NOMO-1 treated with dmso at 0.1 percent for 144 hours (cell line): ENCODE measurements at regions not wholly inside any gene's neighbourhood (a gene's known extent, or its start where the extent isn't known, plus 50 kb on each side); places are given as distances from the start of the nearest gene placed in this dataset.
"Not testable (repeated sequence)": the region's sequence is repeated elsewhere in the genome, so short reads cannot be mapped to it uniquely, and the experiment has no call there.

Experiments used
- DNase-seq: peaks from one replicate; lab custom pipeline; 2025; ENCODE audit not compliant: unreplicated experiment; lab: John Stamatoyannopoulos, UW

DNA sequence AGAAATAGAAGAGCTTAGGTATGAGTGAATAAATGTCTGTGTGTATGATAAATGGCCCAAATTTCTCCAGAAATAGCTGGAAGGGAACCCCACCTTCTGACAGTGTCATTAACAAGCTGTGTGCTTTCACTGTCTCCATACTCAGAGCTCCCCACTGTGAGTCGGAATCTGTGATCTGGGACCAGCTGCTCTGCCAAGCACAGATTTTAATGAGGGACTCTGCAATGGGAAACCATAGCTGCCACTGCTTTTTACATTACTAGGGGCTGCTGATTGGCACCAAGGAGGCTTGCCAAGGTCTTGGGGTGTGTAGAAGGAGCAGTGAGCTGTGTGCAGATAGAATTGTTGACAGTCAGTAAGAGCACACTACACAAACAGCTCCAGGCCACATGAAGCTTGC is 244.2 kb upstream of the CCDC196 start:
- DNase-seq, result no peak

DNA sequence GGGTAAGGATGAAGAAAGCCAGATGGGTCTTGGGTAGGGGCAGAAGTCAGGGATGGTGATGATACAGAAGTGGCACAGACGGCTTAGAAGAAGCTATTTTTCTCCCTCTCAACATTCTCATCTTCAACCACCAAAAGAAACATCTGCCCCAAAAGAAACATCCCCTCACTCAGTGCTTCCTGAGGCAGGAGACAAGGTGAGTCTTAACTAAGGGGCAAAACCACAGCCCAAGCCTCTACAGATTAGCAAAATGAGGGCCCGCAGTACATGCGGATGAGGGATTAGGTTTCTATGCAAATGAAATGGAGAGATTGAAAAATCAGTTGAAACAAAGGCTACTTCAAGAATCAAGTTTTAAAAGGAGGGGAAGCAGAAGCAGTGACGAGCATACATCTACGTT is 241.3 kb upstream of the CCDC196 start:
- no peak for DNase-seq

DNA sequence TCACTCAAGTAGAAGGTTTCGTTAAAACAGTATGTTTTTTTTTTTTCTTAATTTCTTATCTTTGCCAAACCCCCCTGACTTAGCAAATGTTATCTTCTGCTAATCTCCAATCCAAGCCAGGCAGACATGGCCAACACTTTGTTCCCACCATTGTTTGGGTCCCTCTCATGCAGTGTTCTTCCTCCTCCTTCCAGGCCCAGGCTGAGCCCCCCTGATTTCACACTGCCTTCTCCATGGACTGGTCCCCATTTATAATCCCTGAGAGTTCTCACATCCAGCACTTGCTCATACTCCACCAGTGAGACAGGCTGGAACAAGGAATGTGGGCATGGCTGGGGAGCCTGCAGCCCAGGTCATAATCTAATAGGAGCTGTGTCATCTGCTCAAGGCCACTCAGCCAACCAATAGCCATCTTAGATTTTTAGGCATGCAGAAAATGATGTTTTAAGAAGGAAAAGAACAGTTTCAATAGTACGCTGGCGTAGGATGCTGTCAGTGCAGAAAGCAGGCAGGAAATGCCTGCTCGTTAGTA is 238.4 kb upstream of the CCDC196 start:
- DNase-seq, result no peak

DNA sequence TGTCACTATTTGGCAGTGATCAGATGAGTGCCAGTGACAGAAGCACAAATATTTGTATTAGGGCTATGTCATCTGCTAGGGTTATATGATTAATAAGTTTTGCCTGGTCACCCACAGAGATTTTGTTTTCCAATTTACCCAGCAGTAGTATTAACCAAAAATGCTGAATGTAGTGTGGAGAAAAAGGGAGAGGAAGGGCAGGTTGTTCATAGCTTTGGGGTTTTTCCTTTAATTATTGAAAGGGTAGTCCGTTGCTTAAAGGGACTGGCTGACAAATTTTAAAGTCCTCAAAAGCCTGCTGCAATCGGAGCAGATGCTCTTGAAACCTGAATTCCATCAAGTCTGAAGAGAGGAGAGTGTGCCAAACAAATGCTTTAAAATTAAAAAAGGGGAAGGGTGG is 237.9 kb upstream of the CCDC196 start:
- DNase-seq, result no peak

DNA sequence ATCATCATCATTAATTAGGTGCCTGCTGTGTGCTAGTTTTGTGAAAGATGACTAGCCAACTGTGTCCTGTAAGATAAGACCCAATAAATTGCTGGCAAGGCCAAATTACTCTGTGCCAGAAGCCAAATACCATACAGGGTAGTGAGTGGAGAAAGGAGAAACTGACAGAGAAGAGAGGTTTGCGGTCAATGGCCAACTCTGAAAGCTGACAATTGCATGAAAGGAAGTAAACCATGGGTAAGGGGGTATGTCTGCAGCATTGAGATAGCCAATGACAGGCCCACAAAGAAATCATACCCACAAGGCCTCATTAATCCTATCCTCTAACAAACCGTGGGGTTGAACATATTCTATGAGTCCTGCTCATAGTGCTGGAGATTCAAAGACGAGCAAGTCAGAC is 236.6 kb upstream of the CCDC196 start:
- DNase-seq, result no peak

DNA sequence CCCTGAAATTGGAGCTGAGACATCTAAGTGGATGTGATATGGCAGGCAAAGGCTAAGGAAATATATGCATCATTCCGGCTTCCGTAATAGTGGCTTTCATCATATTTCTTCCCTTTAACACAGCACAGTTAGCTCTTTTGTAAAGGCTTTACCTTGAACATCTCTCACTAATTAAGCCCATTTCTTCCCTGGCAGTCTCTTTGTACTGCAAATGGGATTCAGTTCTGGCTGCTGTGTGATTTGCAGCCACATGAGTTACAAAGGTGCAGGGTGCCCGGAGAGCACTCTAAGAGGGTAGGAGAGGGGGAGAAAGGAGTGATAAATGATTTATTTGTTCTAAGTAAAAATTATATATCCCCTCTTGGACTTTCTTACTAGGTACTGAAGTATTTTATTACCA is 232.1 kb upstream of the CCDC196 start:
- DNase-seq, result no peak

DNA sequence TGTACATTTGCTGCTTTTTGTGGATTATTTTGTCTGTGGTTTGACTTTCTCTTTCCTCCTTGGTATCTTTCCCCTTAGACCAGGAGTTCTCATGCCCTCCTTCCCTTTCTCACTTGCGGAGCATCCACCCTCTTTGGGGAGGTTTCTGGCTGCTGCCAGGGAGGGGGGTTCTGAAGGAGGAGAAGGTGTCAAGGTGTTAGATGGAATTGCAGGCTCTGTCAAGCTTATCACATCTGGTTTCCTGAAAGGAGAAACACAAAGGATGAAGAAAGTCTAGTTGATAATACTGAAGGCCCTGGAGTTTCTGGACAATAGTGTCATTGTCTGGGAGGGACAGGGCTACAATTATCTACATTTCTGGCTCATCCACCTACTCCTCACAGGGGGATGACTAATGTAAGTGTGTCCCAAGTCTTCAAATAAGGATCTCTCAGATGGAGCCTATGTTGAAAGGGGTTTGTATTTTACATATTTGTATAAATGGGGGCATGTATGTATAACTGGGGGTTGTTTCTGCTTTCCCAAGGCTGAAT is 217.3 kb upstream of the CCDC196 start:
- no peak for DNase-seq

DNA sequence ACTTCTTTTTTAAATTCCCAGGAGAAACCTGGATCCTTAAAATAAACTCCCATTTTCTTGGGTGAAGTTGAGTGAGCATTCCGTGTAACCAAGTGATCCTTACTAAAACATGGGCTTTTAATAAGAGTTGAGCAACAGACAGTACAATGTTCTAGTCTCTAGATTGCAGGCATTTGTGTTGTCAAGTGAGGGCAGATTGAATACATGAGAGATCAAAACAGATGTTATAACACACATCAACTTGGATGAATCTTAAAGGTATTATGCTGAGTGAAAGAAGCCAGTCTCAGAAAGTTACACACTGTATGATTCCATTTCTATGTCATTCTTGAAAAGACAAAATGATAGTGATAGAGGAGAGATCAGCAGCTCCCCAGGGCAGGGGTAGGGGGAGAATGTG is 213.9 kb upstream of the CCDC196 start:
- no peak for DNase-seq

DNA sequence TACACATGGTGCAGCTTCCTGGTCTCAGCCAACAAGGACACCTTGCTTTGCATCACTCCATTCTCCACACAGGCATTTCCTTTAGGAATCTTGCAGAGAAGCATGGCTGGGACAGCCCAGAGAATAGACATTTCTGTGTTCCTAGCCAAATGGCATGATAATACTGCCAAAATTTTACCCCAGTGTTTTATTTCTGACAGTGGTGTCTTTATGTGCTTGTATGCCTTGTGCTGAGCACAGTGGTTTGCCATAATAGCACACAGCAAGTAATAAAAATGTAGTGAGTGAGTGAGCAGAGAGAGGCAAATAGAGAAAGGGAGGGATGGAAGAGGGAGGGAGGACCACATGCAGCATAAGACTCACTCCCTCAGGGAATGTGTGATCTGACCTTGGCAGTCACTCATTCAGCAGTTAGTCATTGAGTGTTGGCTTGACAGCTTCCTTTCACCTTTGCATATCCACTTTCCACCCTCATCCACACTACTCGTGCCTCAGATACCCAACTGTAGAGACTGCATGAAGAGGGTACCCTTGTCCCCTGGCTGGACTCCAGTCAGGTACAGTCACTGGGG is 212.8 kb upstream of the CCDC196 start:
- no peak for DNase-seq

DNA sequence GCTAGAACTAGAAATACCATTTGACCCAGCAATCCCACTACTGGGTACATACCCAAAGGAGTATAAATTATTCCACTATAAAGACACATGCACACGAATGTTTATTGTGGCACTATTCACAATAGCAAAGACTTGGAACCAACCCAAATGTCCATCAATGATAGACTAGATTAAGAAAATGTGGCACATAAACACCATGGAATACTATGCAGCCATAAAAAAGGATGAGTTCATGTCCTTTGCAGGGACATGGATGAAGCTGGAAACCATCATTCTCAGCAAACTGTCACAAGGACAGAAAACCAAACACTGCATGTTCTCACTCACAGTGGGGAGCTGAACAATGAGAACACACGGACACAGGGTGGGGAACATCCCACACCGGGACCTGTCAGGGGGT is 207.8 kb upstream of the CCDC196 start:
- DNase-seq, result not testable (repeated sequence)

DNA sequence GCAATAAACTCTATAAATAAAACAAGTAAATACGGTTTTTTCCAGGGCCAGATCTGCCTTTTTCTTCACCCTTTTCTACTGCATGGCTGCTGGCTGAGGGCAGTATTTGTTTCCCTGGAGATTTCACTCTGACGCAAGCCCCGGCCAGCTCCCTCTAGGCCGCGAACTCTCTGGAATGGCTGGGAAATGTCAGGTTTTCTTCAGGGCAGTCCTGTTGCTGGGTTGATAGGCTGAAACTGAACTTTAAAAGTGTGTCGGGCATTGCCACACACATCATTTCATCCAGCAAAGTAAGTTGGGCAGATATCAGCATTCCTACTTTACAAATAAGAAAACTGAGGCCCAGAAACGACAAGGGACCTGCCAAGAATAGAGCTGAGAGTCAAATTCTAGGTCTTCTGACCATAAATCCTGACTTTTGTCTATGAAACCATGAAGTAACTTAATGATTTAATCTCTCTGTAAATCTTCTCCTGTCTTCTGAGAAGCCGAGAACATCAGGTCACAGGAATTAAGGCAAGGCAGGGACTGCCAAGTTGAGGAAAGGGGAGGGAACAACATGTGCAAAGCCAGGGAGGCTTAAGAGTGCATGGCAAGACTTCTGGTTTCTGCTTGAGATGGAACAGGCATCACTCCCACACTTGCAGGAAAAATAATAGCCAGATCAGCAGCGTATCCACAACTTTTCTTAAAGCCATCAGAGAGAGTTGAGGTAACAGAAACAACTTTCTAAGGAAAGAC is 205.0 kb upstream of the CCDC196 start:
- DNase-seq, result no peak

DNA sequence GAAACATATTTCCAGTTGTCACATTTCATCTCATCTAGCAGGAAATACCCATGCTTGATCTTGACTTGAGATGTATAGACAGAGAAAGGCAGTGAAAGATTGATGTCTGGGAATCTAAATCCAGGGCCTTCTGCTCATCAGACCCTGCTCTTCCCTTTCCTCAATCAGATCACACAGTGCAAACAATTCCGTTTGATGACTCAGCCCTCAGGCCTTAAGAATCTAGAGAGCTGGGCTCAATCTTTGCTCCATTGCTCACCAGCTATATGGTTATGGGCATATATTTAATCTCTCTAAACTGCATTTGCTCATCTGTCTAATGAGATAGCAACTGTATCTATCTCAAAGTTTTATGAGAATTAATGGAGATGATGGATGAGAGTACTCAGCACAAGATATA is 201.8 kb upstream of the CCDC196 start:
- DNase-seq, result no peak

DNA sequence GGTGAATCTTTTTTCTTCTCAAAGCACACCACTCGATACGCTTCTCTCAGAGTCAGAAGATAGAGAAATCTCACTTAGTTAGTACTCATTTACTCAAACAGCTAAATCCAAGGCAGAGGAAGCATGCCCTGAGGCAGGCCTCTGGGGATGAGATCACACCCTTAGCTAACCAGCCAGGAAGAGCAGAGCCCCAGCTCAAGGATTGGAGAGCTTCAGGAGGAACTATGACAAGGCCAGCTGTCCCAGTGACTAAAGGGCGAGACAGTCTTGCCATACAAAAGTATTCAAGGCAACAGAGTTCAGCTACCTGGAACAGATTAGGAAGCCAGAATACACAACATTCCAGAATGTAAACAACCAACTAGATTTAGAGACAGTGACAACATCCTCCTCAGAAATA is 197.7 kb upstream of the CCDC196 start:
- DNase-seq, result no peak

DNA sequence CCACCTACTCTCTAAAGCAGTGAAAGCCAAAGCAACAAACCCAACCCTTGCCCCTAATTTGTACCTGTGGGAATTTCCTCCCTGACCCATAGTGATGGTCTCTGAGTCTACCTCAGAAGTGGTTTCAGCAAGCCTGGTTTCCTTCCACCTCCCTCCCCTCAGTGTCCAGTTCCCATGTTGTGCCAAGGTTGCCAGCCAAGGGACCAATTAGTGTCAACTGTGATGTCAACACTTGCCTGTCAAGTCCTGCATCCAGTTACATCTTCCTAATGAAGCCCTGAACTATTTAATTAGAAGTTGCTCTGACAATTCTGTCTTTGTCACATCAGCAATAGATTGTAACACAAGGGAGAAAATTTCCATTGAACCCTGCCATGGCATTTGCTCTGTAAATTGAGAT is 194.4 kb upstream of the CCDC196 start:
- DNase-seq, result no peak

DNA sequence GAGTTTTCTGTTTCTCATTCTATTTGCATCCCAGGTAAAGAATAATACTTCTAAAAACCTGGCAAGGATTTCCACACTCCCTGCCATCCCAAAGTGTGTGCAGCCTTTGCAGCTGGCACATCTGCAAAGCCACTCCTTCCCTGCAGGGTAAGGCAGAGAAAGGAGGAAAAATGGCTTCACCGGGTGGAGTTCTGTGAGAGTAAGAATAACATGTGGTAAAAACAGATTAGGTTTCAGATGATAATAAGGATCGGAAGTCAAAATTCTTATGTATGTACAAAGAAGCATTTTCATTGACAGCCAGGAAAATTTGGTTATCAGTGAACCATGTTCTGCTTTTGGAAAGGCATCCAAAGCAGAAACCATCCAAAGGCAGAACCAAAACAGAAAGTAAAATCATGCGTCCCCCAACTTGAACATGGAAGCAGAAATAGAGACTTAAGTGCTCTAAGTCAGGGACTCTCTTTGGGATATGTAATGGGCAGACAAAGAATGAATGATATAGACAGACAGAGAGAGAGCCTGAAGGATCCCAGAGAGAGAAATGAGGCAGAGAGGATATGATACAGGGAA is 192.6 kb upstream of the CCDC196 start:
- no peak for DNase-seq

DNA sequence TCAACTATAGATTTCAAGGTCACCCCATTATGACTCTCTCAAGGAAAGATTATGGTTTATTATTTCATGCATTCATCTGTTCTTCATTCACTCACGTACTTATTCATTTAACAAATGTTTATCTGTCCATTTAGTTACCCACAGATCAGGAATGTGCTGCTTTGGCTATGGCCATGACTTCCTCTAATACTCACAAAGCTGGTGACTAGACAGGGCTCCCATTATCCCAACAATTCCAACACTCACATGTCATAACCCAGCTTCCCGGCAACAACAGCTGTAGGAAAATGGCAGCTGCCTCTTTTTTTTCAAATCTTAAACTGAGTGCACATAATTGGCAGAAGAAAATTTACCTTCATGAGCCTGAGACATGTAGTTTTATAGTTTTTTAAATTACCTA is 190.8 kb upstream of the CCDC196 start:
- DNase-seq, result no peak

DNA sequence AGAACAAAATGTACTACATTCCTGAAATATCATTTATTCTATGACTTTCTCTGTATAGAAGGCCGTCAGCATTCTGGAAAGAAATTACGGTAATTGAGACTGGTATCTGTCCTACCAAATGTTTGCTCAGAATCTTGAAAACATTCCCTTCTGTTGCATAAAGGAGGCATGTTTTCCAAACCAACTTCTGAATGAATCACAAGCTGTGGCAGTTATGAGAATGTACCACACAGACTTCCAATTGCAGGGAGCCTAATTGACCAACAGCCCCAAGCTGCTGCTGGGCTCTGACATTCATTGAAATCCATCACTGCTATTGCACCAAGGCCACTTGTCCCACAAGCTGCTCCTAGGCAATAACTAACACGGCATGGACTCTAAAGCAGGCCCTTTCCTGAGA is 185.3 kb upstream of the CCDC196 start:
- DNase-seq, result no peak

DNA sequence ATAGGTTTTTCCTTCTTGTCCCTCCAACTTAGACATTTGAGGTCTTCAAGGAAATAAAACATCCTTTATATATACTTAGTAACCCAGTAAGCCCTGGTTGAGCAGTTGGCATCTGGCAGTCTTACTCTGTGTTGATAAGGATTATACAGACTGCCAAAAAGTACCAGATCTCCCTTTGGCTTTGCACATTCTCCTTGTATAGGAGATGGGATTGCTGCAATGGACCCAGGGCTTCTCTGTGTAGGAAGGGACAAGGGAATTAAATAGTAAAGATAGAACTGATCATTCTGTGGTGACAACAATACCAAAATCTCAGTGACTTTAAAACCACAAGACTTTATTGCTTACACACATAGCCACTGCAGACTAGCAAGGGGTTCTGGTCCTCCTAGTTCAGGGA is 180.1 kb upstream of the CCDC196 start:
- no peak for DNase-seq

DNA sequence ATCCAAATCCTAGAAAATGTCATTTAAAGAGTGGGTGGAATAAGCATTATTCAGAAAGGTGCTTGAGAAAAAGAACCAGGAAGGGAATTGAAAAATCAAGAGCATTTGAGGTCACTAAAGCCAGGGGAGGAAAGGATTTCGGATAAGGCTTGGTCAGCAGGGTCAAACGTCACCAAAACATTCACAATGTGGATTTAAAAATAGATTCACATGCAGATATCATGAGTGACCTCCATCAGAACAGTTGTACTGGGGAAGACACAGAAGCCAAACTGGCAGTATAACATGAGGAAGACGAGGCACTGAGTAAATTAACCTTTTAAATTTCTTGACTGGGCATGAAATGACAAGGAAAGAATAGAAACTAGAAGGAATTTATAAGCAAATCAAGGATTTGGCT is 175.1 kb upstream of the CCDC196 start:
- DNase-seq, result no peak

DNA sequence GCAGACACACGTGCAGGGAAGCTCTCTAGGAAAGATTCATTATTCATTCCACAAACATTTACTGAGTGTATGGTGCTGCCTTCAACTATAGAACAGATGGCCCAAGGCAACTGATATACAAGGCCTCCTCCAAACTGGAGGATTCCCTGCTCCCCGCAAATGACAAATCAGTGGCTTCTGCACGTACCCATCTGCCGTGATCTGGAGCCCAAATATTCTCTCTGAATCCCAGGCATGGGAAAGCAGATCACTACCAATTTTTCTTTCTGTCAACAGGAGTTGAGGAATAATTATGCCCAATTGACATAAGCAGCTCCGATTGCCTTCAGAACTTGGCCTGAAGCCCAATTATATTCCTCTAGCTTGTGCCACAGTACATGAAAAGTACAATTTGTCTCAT is 174.2 kb upstream of the CCDC196 start:
- no peak for DNase-seq

DNA sequence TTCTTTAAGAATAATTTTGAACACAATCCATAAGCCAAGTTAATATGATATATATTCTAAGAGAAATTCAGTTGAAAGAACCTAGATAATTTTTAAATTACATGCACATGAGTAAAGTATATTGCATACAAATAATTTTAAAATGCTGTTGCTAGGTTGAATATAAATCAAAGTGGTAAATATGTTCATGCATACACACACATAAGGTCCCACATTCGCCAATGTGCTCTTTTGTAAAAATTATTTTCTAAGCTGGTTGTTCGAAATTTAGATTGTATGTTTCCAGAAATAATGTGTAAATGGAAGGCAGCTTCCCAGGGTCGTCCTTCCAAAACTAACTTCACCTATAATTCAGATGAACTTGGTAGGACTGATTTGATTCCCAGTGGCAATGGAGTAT is 173.7 kb upstream of the CCDC196 start:
- DNase-seq, result no peak

DNA sequence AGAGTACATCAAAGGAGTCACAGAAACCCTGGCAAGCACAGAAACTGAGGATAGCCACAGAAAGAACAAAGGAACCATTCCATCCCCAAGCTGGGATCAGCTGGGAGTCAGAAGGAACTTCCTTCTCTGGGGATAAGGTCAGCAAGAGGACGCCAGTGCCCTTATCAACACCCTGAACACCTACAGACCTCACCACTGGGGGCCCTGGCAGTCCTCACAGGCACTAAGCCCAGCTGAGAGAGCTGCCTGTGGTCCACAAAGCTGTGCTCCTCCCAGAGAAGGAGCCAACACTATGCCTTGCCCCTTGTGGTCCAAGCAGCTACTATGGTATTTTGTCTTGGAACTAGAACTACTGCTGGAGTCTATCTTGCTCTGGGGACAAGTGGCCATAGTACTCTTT is 171.1 kb upstream of the CCDC196 start:
- no peak for DNase-seq
